Transverse colon (tissue), 4 donors: ENCODE measurements at regions not wholly inside any gene's neighbourhood (a gene's known extent, or its start where the extent isn't known, plus 50 kb on each side); places are given as distances from the start of the nearest gene placed in this dataset.

Experiments used
- DNase-seq: peaks from one replicate; pipeline ENCODE4 v3.0.0-alpha.2; 2019
- H3K27ac ChIP-seq, 4 donors: fragments of 200-600 bp; sonication (generic); 2 replicates each; pipeline ENCODE4 v1.5.1; 2016 to 2018; ENCODE audit warnings: inconsistent platforms in 4 of 4
- H3K27me3 ChIP-seq: fragments of 200-600 bp; sonication (generic); 2 replicates; pipeline ENCODE4 v1.5.1; 2017; ENCODE audit warnings: inconsistent platforms
- H3K36me3 ChIP-seq, 4 donors: fragments of 200-600 bp; sonication (generic); 2 replicates each; pipeline ENCODE4 v1.5.1; 2017 to 2019; ENCODE audit warnings: inconsistent platforms in 4 of 4
- H3K4me1 ChIP-seq, 4 donors: fragments of 200-600 bp; sonication (generic); 2 replicates each; pipeline ENCODE4 v1.5.1; 2017 to 2020; ENCODE audit warnings: inconsistent platforms in 4 of 4
- H3K4me3 ChIP-seq, 4 donors: fragments of 200-600 bp; sonication (generic); 1 replicate in 1 of 4; 2 replicates in 3 of 4; pipeline versions ENCODE4 v1.5.1 to v1.6.1; 2017 to 2019; ENCODE audit warnings: inconsistent platforms in 4 of 4
- H3K9me3 ChIP-seq, 2 donors: fragments of 200-600 bp; sonication (generic); 2 replicates each; pipeline ENCODE4 v1.5.1; 2017 to 2019; ENCODE audit warnings: inconsistent platforms in 2 of 2
- CTCF ChIP-seq, 5 experiments: fragments of 200-600 bp in 3 of 5; fragments of 450-650 bp in 2 of 5; sonication (generic) in 3 of 5; IDR thresholded peaks; 1 replicate in 2 of 5; 2 replicates in 3 of 5; pipeline ENCODE4 v1.5.1; 2016 to 2017; ENCODE audit warnings: antibody characterized with exemption in 5 of 5, inconsistent platforms in 3 of 5, mild to moderate bottlenecking in 2 of 5, moderate library complexity in 1 of 5
- EP300 ChIP-seq: sonication (generic); formaldehyde crosslinking; IDR thresholded peaks from one replicate; pipeline ENCODE4 v1.6.1; 2017; ENCODE audit warnings: antibody characterized with exemption, low read depth
- POLR2A ChIP-seq: fragments of 450-650 bp; IDR thresholded peaks from one replicate; pipeline ENCODE4 v1.6.1; 2016; ENCODE audit warnings: antibody characterized with exemption, mild to moderate bottlenecking, moderate library complexity
- POLR2AphosphoS5 ChIP-seq, 3 donors: sonication (generic); formaldehyde crosslinking; IDR thresholded peaks; one replicate each; pipeline ENCODE4 v1.6.1; 2016; ENCODE audit warnings: antibody characterized with exemption in 3 of 3
- WGBS, 2 donors: methylation state at CpG; one replicate each; pipeline ENCODE4 v1.1.5; 2018; ENCODE audit warnings: low coverage in 1 of 2; 5-methylcytosine and 5-hydroxymethylcytosine counted together
- in situ Hi-C, 4 donors: fragments of 200-750 bp; cut with MboI; loops; one replicate each; pipeline versions ENCODE4 v1.15.0 to v1.15.1; 2017; ENCODE audit warnings: low sequenced_read_pairs in 3 of 4, low pct_ligation_motif_present in 1 of 4, low pct_unique_long_range_greater_than_20kb in 1 of 4
- intact Hi-C: fragments of 100-400 bp; cut with DNase I; formaldehyde crosslinking; loops from one replicate; pipeline ENCODE4 v1.15.1; 2023; ENCODE audit warnings: low total_unique reads

DNA sequence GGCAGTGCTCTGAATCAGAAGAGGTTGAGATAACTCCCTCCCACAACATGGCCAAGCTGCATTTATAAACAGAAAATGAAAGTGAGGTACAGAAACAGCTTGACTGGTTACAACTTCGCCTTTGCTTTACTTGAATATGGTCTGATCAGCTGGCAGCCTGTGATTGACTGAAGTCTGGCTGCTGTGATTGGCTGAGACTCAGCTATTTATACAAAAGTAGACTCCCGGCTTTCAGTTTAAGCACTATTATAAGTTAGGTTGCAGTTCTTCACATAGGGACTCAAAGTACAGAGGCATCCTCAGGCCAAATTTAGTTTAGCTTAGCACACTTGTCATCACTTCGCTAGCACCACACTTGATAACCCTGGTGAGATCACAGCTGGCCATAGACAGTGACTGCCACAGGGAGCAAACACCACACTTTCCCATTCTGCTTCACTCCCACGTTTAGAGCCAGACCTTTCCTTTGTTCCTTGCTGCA lies 362.6 kb downstream of the EPM2A start:
- Histone ChIP-seq H3K4me1 (no peaks in the 10 kb centered on the region), H3K27me3 (no peaks in the 10 kb centered on the region), H3K36me3 (no peaks in the 10 kb centered on the region), H3K9me3 (no peaks in the 10 kb centered on the region), H3K27ac (no peak overlapping the region), H3K4me3 (no peak overlapping the region)
- in situ Hi-C loops, result no loop called here
- intact Hi-C loops, result no loop called here
- no peak for DNase-seq
- TF ChIP-seq POLR2A (no peak), EP300 (no peak), CTCF (IDR thresholded peaks at IDR 0.05) (no peak), POLR2AphosphoS5 (IDR thresholded peaks at IDR 0.05) (no peak)
- WGBS, 2 donors, result 60 to 62% methylated on average over 1 to 4 of the region's 4 CpGs

DNA sequence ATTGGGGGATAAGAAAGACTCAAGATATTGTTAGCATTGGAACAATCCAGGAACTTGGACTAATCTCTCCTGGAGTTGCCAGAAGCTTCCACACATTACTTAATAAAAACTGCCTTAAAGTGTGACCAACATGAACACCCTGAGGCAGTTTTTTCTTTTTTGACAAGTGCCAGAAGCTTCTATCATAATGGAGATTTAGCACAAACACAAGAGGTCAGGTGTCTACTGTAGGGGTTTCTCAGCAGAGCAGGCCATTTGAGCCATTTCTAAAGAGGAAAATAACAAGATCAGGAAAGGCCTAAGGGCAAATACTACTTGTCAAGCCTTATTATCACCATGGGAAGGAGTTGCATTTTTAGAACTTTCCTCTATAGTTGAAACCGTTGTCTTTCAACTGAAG lies 361.5 kb downstream of the EPM2A start:
- no peaks in the 10 kb centered on the region for H3K27me3 ChIP-seq
- in situ Hi-C loops, result no loop called here
- no peaks in the 10 kb centered on the region for H3K4me1 ChIP-seq
- H3K9me3 ChIP-seq, result no peaks in the 10 kb centered on the region
- H3K27ac ChIP-seq, result no peak overlapping the region
- H3K4me3 ChIP-seq, result no peak overlapping the region
- 83 to 87% methylated on average over 1 of the region's 1 CpG for WGBS, 2 donors
- DNase-seq, result no peak
- H3K36me3 ChIP-seq, result no peaks in the 10 kb centered on the region
- intact Hi-C loops, result loop anchor here (2.0 kb wide), 1 partner anchor 45 kb away; no protein-coding TSS in a partner anchor
- TF ChIP-seq POLR2A, result no peak
- TF ChIP-seq CTCF (IDR thresholded peaks at IDR 0.05), result no peak

DNA sequence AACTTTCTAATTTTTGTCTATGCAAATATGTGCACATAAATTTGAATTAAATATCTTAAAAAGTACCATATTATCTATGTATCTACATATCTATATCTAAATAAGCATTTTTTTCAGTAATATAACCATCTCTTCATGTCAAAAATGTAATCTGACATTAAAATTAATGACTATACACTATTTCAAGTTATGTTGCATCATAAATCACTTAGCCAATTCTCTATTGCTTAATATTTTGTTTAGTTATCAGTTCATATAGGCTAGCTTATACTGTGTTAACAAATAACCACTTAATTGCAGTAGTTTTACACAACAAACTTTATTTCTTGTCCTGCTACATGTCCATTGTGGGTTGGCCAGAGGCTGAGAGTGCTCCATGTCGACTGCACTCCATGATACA lies 360.8 kb downstream of the EPM2A start:
- DNase-seq, result no peak
- in situ Hi-C loops (no loop called here), intact Hi-C loops (loop anchor here (2.0 kb wide), 1 partner anchor 44 kb away; no protein-coding TSS in a partner anchor)
- Histone ChIP-seq H3K36me3 (no peaks in the 10 kb centered on the region), H3K4me1 (no peaks in the 10 kb centered on the region), H3K4me3 (no peak overlapping the region), H3K9me3 (no peaks in the 10 kb centered on the region), H3K27ac (no peak overlapping the region), H3K27me3 (no peaks in the 10 kb centered on the region)
- WGBS, 2 donors, result 65 to 67% methylated on average over 1 of the region's 1 CpG
- TF ChIP-seq EP300, result no peak
- TF ChIP-seq POLR2AphosphoS5 (IDR thresholded peaks at IDR 0.05), result no peak
- no peak for TF ChIP-seq CTCF (IDR thresholded peaks at IDR 0.05)
- TF ChIP-seq POLR2A, result no peak

DNA sequence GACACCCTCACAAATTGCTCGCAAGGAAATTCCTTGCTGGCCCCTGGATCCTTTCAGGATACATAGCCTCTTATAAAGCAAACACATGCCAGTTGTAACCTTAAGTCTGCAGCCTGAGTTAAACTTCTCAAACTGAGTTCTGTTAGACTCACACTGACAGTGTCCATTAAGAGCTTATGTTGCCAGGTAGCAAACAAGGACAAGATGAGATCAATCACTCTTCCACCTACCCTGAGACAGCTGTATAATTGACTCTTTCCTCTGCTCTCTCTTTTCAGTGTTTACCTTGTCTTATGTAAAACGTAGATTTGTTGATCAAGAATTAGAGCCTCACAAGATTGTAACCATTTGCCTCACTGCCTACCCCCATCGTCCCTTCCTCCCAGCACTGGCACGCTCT lies 359.8 kb downstream of the EPM2A start:
- in situ Hi-C loops, result no loop called here
- 69 to 77% methylated on average over 4 of the region's 4 CpGs for WGBS, 2 donors
- no peaks in the 10 kb centered on the region for H3K9me3 ChIP-seq
- intact Hi-C loops, result loop anchor here (2.0 kb wide), 1 partner anchor 43 kb away; no protein-coding TSS in a partner anchor
- H3K4me3 ChIP-seq, result no peak overlapping the region
- no peaks in the 10 kb centered on the region for H3K27me3 ChIP-seq
- H3K27ac ChIP-seq, result no peak overlapping the region
- H3K4me1 ChIP-seq, result no peaks in the 10 kb centered on the region
- DNase-seq, result no peak
- TF ChIP-seq EP300 (no peak), CTCF (IDR thresholded peaks at IDR 0.05) (no peak), POLR2A (no peak), POLR2AphosphoS5 (IDR thresholded peaks at IDR 0.05) (no peak)
- H3K36me3 ChIP-seq, result no peaks in the 10 kb centered on the region
